D721Med (cell line): ENCODE measurements at regions not wholly inside any gene's neighbourhood (a gene's known extent, or its start where the extent isn't known, plus 50 kb on each side); places are given as distances from the start of the nearest gene placed in this dataset.

ENCODE experiments used
- DNase-seq: peaks from one replicate; pipeline ENCODE4 v3.0.0; 2011; ENCODE audit warnings: low spot score; ENCODE audit not compliant: insufficient read length
- FAIRE-seq: peaks from 2 replicates; lab custom pipeline; 2011; peaks lifted over from hg19 to GRCh38; lab: Jason Lieb, UNC
- TF ChIP-seq, protein P1 (sequence below): IDR thresholded peaks from 2 replicates; pipeline ENCODE4 v1.5.1; 2012; ENCODE audit warnings: mild to moderate bottlenecking, control low read depth; ENCODE audit not compliant: insufficient read depth; ENCODE audit errors: missing control alignments

DNA sequence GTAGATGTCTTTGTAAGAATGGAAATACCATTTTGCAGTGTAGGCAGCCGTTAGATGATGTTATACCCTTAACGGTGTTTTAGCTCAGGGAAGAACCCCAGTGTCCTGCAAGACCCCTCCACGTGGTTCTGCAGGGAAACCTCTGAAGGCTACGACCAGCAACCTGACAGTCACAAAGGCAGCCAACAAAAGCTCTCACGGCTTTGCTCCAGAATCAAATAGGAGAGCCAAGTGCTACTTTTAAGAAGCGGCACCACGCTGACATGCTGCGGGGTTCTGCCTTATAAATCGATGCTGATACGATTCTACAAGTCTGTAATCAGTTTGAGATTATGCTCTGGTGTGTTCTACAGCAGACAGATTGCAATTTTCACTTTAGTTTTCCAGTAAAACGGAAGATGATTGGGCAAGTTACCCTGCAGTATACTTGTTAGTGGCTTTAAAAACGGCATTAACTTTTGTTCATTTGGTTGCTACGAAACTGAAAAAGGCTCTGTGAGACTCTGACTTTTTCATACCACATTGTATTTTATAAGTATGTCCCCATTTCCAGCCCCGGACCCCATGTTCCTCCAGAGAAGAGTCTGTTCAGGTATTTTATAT is 312.9 kb downstream of the SAMD5 start:
- TF ChIP-seq, protein P1, sequence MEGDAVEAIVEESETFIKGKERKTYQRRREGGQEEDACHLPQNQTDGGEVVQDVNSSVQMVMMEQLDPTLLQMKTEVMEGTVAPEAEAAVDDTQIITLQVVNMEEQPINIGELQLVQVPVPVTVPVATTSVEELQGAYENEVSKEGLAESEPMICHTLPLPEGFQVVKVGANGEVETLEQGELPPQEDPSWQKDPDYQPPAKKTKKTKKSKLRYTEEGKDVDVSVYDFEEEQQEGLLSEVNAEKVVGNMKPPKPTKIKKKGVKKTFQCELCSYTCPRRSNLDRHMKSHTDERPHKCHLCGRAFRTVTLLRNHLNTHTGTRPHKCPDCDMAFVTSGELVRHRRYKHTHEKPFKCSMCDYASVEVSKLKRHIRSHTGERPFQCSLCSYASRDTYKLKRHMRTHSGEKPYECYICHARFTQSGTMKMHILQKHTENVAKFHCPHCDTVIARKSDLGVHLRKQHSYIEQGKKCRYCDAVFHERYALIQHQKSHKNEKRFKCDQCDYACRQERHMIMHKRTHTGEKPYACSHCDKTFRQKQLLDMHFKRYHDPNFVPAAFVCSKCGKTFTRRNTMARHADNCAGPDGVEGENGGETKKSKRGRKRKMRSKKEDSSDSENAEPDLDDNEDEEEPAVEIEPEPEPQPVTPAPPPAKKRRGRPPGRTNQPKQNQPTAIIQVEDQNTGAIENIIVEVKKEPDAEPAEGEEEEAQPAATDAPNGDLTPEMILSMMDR = no peak
- FAIRE-seq (no peak), DNase-seq (no peak)

DNA sequence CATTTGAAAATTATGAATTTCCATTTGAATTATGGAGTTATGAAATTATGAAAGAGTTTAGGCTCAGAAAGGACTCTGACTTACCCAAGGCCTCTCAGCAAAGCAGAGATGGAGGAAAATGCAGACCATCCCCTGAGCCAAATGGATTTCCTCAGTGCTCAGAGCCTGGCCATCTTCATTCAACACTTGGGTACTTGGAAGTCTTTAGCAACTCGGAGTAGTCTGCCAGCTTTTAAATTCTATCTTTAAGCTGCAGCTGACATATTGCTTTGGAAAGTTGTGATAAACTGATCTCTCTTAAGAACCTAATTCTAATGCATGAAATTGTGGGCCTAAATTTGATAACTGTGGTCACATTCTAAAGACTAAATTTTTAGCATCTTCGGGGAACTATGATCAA is 315.4 kb downstream of the SAMD5 start:
- TF ChIP-seq, protein P1 = no peak
- no peak for FAIRE-seq
- no peak for DNase-seq

DNA sequence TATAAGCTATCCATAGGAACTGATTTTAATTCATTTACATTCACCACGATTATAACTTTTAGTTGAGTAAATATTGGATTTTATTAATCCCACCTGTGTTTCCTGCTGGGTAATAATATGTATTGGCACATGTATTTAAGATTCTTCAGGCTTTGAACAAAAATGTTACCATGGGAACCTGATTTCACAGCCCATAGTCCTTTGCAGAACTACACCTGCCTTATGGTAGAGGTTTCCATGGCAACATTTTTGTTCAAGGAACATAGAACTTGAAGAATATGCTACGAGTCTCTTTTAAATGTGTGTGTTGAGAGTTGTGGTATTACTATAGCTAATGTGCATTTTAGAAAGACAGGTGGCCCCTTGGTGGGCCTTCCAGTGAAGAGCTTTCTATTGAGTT is 317.4 kb downstream of the SAMD5 start:
- FAIRE-seq (no peak), DNase-seq (no peak)
- TF ChIP-seq, protein P1 = no peak

DNA sequence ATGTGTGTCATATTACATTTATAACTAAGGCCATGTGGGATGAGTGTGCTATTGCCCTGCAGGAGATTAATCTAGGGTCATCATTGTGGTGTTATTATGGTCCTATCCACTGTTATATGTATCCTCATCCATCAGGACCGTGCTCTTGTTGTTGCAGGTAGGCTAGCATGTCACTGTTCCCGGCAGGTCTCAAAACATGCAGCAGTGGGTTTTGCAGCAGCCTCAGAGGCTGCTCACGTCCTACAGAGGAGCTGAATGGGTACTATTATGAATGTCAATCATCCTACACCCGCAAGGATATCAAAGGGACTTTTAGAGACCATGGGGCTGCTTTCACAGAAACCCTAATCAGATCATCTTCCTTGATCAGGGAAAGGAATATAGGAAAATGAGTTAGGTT is 318.2 kb downstream of the SAMD5 start:
- FAIRE-seq (no peak), DNase-seq (no peak)
- TF ChIP-seq, protein P1 = no peak

DNA sequence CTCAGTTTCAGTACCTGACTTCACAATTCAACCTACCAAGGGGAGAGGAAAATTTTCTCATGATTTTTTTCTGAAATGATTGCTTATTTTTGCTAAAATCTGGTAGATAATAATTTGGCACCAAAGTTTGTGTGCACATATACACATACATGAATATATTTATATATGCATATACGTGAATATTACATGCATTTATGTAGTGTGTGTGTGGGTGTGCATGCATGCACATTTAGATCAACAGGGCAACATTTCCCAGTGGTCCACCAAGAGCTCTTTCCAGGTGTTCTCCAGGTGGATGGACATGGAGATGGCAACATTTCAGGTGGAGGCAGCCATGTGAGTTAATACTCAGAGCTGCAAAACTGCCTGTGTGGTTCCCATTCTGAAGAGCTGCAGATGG is 320.9 kb downstream of the SAMD5 start:
- TF ChIP-seq, protein P1 = no peak
- FAIRE-seq = no peak
- DNase-seq = no peak

DNA sequence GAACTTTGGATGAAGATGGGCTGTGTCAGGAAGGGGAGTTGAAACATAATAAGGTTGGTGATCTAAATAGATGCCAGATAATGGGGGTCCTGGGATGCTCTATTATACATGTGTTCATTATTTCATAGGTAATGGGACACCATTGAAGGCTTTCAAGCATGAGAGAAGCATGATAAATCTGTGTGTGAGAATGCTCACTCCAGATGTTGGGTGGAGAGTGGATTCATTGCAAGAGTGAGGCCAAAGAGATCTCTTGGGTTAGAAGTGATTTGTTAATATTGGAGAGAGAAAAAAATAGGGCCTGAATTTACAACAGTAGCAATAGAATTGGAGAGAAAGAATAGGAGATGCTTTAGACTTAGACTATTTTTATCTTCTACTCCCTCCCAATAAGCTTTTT is 321.3 kb downstream of the SAMD5 start:
- DNase-seq = no peak

DNA sequence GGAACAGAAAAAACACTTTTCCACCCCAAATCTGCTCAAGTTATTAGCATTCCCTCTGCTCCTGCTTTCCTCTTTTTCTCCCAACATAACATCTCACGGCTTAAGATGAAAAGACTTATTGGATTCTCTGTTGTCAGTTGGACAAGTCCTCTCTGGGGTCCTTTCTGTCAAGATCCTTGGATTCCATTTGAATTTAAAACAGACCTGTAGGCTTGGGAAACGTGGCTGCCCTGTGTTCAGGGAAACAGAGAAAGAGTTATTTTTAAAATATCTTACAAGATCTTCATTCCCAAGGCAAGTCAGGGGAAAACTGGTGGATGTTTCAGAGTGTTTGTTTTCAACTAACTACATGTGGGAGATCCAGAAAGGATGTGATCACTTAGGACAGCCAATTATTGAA is 322.9 kb downstream of the SAMD5 start:
- DNase-seq = no peak
- FAIRE-seq = no peak
- TF ChIP-seq, protein P1 = no peak

More for the DNA sequence above, 321.3 kb downstream of the SAMD5 start:
- FAIRE-seq = no peak
- TF ChIP-seq, protein P1 = no peak
